Prostate gland (tissue), 2 donors: ENCODE measurements at regions not wholly inside any gene's neighbourhood (a gene's known extent, or its start where the extent isn't known, plus 50 kb on each side); places are given as distances from the start of the nearest gene placed in this dataset.

Experiments used
- CTCF ChIP-seq, 4 experiments: fragments of 200-600 bp in 2 of 4; fragments of 450-650 bp in 2 of 4; sonication (generic) in 2 of 4; IDR thresholded peaks; 1 replicate in 3 of 4; 2 replicates in 1 of 4; pipeline ENCODE4 v1.5.1; 2016 to 2019; ENCODE audit warnings: antibody characterized with exemption in 4 of 4, mild to moderate bottlenecking in 2 of 4, moderate library complexity in 2 of 4
- POLR2A ChIP-seq: fragments of 450-650 bp; IDR thresholded peaks from one replicate; pipeline ENCODE4 v1.6.1; 2016; ENCODE audit warnings: antibody characterized with exemption, mild to moderate bottlenecking
- POLR2AphosphoS5 ChIP-seq: sonication (generic); formaldehyde crosslinking; IDR thresholded peaks from one replicate; pipeline ENCODE4 v1.6.1; 2017; ENCODE audit warnings: antibody characterized with exemption

DNA sequence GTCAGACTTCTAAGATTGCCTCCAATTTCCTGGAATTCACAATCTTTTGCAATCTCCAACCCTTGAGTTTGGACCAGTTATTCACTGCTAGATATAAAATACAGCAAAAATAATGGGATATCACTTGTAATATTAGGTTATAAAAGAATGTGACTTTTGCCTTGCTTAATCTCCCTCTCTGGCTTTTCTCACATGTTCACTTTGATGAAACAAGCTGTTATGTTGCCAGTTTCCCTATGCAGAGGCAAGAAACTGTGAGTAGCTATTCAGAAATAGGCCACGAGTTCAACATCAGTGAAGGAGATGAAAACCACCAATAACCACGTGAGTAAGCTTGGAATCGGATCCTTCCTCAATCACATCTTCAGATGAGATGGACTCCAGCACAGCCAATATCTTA, 842.7 kb downstream of the RNF144A start:
- no peak for TF ChIP-seq CTCF (IDR thresholded peaks at IDR 0.05)
- no peak for TF ChIP-seq POLR2A
- TF ChIP-seq POLR2AphosphoS5 = no peak
